ENCODE measurements at regions not wholly inside any gene's neighbourhood (a gene's known extent, or its start where the extent isn't known, plus 50 kb on each side); places are given as distances from the start of the nearest gene placed in this dataset.

GRCh38 chrX:9349572-9350494, 115.0 kb upstream of the TBL1X start:
- TF ChIP-seq EZH2 (IDR thresholded peaks at IDR 0.05) (no peak), EZH2phosphoT487 (IDR thresholded peaks at IDR 0.05) (no peak)

Data from neural progenitor cell (in vitro differentiated cells).